GM23338 (cell line): ENCODE measurements at regions not wholly inside any gene's neighbourhood (a gene's known extent, or its start where the extent isn't known, plus 50 kb on each side); places are given as distances from the start of the nearest gene placed in this dataset.

Experiments
- ATAC-seq: fragments of 200-7000 bp; cut with Tn5 transposase; 3 replicates; pipeline ENCODE4 v1.9.1; 2020
- DNase-seq: peaks from one replicate; pipeline ENCODE4 v3.0.0-alpha.2; 2015; ENCODE audit warnings: low spot score
- H2AFZ ChIP-seq: fragments of 200-600 bp; sonication (generic); 2 replicates; pipeline ENCODE4 v1.8.0; 2016; ENCODE audit warnings: antibody characterized with exemption, mild to moderate bottlenecking, moderate library complexity
- H3F3A ChIP-seq: fragments of 200-600 bp; sonication (generic); replicated peaks from 2 replicates; pipeline ENCODE4 v1.8.0; 2017; ENCODE audit warnings: antibody characterized with exemption, mixed run types, low read depth
- H3K27ac ChIP-seq: fragments of 200-600 bp; sonication (generic); 2 replicates; pipeline ENCODE4 v1.6.1; 2016; ENCODE audit warnings: low read depth
- H3K27me3 ChIP-seq: fragments of 200-600 bp; sonication (generic); 2 replicates; pipeline ENCODE4 v1.8.0; 2016; ENCODE audit warnings: mild to moderate bottlenecking, mixed run types, moderate library complexity; ENCODE audit not compliant: insufficient read depth
- H3K36me3 ChIP-seq: fragments of 200-600 bp; sonication (generic); 2 replicates; pipeline ENCODE4 v1.8.0; 2016; ENCODE audit warnings: mild to moderate bottlenecking; ENCODE audit not compliant: insufficient read depth
- H3K4me1 ChIP-seq: fragments of 200-600 bp; sonication (generic); 2 replicates; pipeline ENCODE4 v1.8.0; 2016; ENCODE audit warnings: mild to moderate bottlenecking, moderate library complexity; ENCODE audit not compliant: insufficient read depth
- H3K4me2 ChIP-seq: fragments of 200-600 bp; sonication (generic); 2 replicates; pipeline ENCODE4 v1.7.1; 2017; ENCODE audit warnings: mixed run types
- H3K4me3 ChIP-seq: fragments of 200-600 bp; sonication (generic); 2 replicates; pipeline ENCODE4 v1.6.1; 2016; ENCODE audit warnings: mixed run types
- H3K79me2 ChIP-seq: fragments of 200-600 bp; sonication (generic); replicated peaks from 2 replicates; pipeline ENCODE4 v1.8.0; 2017; ENCODE audit warnings: mild to moderate bottlenecking; ENCODE audit not compliant: insufficient read depth
- H3K9me2 ChIP-seq: fragments of 200-600 bp; sonication (generic); 2 replicates; pipeline ENCODE4 v1.8.0; 2017; ENCODE audit not compliant: insufficient read depth
- H4K20me1 ChIP-seq: fragments of 200-600 bp; sonication (generic); replicated peaks from 2 replicates; pipeline ENCODE4 v1.8.0; 2017; ENCODE audit warnings: mild to moderate bottlenecking; ENCODE audit not compliant: insufficient read depth
- H3K27ac Mint-ChIP-seq: 2 replicates; pipeline ENCODE4 v1.8.0; 2020; ENCODE audit warnings: inconsistent platforms, mild to moderate bottlenecking, moderate library complexity, mixed read lengths
- H3K27me3 Mint-ChIP-seq: 3 replicates; pipeline ENCODE4 v1.8.0; 2022; ENCODE audit warnings: low read depth, mild to moderate bottlenecking, moderate library complexity, mixed read lengths, inconsistent platforms; ENCODE audit not compliant: insufficient read depth, poor library complexity
- H3K36me3 Mint-ChIP-seq: 3 replicates; pipeline ENCODE4 v1.8.0; 2021; ENCODE audit warnings: low read depth, mild to moderate bottlenecking, inconsistent platforms, moderate library complexity, mixed read lengths
- H3K4me1 Mint-ChIP-seq: 3 replicates; pipeline ENCODE4 v1.8.0; 2020; ENCODE audit warnings: mild to moderate bottlenecking, inconsistent platforms, mixed read lengths
- H3K4me3 Mint-ChIP-seq: 3 replicates; pipeline ENCODE4 v1.8.0; 2021; ENCODE audit warnings: moderate library complexity, mild to moderate bottlenecking, inconsistent platforms, mixed read lengths
- H3K9me3 Mint-ChIP-seq: 3 replicates; pipeline ENCODE4 v1.8.0; 2020; ENCODE audit warnings: moderate library complexity, mild to moderate bottlenecking, inconsistent platforms, mixed read lengths
- CREB1 ChIP-seq: fragments of 250-450 bp; sonication (Bioruptor Pico); IDR thresholded peaks from 2 replicates; pipeline ENCODE4 v1.5.0; 2020; ENCODE audit warnings: low read depth, mild to moderate bottlenecking, moderate library complexity
- ETS1 ChIP-seq: IDR thresholded peaks from 2 replicates; pipeline ENCODE4 v1.6.1; 2016; ENCODE audit warnings: antibody characterized with exemption
- EZH2 ChIP-seq: fragments of 200-600 bp; sonication (generic); IDR thresholded peaks from one replicate; pipeline ENCODE4 v1.8.0; 2017; ENCODE audit warnings: antibody characterized with exemption, mild to moderate bottlenecking, low read depth; ENCODE audit not compliant: unreplicated experiment
- EZH2phosphoT487 ChIP-seq: fragments of 200-600 bp; sonication (generic); IDR thresholded peaks from one replicate; pipeline ENCODE4 v1.8.1; 2018; ENCODE audit warnings: antibody characterized with exemption; ENCODE audit not compliant: unreplicated experiment
- JUNB ChIP-seq: IDR thresholded peaks from one replicate; pipeline ENCODE4 v1.6.1; 2016; ENCODE audit warnings: antibody characterized with exemption; ENCODE audit not compliant: unreplicated experiment
- NANOG ChIP-seq: IDR thresholded peaks from 2 replicates; pipeline ENCODE4 v1.6.1; 2016; ENCODE audit warnings: antibody characterized with exemption, borderline replicate concordance
- POLR2AphosphoS5 ChIP-seq: IDR thresholded peaks from 2 replicates; pipeline ENCODE4 v1.6.1; 2016; ENCODE audit warnings: antibody characterized with exemption, low read depth
- STAT1 ChIP-seq: IDR thresholded peaks from one replicate; pipeline ENCODE4 v1.6.1; 2016; ENCODE audit warnings: antibody characterized with exemption; ENCODE audit not compliant: unreplicated experiment
- ZNF114 ChIP-seq: fragments of 250-450 bp; sonication (Bioruptor Pico); IDR thresholded peaks from 2 replicates; pipeline ENCODE4 v1.5.0; 2020; ENCODE audit warnings: mild to moderate bottlenecking, moderate library complexity
- ZNF331 ChIP-seq: fragments of 250-450 bp; sonication (Bioruptor Pico); IDR thresholded peaks from 2 replicates; pipeline ENCODE4 v1.5.0; 2020; ENCODE audit warnings: low read depth, mild to moderate bottlenecking, moderate library complexity
- TF ChIP-seq, protein P1 (sequence below): IDR thresholded peaks from one replicate; pipeline ENCODE4 v1.6.1; 2018; ENCODE audit warnings: antibody characterized with exemption; ENCODE audit not compliant: unreplicated experiment
- TF ChIP-seq, protein P2 (sequence below): fragments of 250-450 bp; sonication (Bioruptor Pico); IDR thresholded peaks from 2 replicates; pipeline ENCODE4 v1.5.0; 2020; ENCODE audit warnings: mild to moderate bottlenecking, moderate library complexity
- TF ChIP-seq, protein P3 (sequence below), 2 experiments: fragments of 200-600 bp in 1 of 2; sonication (generic) in 1 of 2; conservative IDR thresholded peaks; 2 replicates each; pipeline versions ENCODE4 v1.5.1 to v1.6.1; 2016 to 2017; ENCODE audit warnings: antibody characterized with exemption in 2 of 2, low read depth in 2 of 2, mild to moderate bottlenecking in 2 of 2, moderate library complexity in 1 of 2

GRCh38 chr4:30818541-30818940 is 98.4 kb downstream of the PCDH7 start:
- no peaks in the 10 kb centered on the region for H3K36me3 ChIP-seq
- H4K20me1 ChIP-seq: no peaks in the 10 kb centered on the region
- DNase-seq: no peak
- no peak overlapping the region for H3K4me3 ChIP-seq
- H3K27ac ChIP-seq: no peak overlapping the region
- H3K27ac Mint-ChIP-seq: peak overlapping the region; percentile 8; the same call in 1 of the 2 replicates
- H3K36me3 Mint-ChIP-seq: no peaks in the 10 kb centered on the region
- peaks cover 4% of the 10 kb centered on the region; the same call in 1 of the 2 replicates for H3K9me2 ChIP-seq
- no peak overlapping the region for H3K4me2 ChIP-seq
- no peak overlapping the region for H3K4me3 Mint-ChIP-seq
- no peak for ATAC-seq
- TF ChIP-seq EZH2phosphoT487 (no peak), ETS1 (no peak), ZNF114 (CRISPR knock-in tag) (no peak), STAT1 (no peak), CREB1 (CRISPR knock-in tag) (no peak), JUNB (no peak), POLR2AphosphoS5 (no peak), NANOG (no peak), EZH2 (no peak), ZNF331 (no peak)
- TF ChIP-seq, protein P1, sequence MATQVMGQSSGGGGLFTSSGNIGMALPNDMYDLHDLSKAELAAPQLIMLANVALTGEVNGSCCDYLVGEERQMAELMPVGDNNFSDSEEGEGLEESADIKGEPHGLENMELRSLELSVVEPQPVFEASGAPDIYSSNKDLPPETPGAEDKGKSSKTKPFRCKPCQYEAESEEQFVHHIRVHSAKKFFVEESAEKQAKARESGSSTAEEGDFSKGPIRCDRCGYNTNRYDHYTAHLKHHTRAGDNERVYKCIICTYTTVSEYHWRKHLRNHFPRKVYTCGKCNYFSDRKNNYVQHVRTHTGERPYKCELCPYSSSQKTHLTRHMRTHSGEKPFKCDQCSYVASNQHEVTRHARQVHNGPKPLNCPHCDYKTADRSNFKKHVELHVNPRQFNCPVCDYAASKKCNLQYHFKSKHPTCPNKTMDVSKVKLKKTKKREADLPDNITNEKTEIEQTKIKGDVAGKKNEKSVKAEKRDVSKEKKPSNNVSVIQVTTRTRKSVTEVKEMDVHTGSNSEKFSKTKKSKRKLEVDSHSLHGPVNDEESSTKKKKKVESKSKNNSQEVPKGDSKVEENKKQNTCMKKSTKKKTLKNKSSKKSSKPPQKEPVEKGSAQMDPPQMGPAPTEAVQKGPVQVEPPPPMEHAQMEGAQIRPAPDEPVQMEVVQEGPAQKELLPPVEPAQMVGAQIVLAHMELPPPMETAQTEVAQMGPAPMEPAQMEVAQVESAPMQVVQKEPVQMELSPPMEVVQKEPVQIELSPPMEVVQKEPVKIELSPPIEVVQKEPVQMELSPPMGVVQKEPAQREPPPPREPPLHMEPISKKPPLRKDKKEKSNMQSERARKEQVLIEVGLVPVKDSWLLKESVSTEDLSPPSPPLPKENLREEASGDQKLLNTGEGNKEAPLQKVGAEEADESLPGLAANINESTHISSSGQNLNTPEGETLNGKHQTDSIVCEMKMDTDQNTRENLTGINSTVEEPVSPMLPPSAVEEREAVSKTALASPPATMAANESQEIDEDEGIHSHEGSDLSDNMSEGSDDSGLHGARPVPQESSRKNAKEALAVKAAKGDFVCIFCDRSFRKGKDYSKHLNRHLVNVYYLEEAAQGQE: no peak
- TF ChIP-seq, protein P2, sequence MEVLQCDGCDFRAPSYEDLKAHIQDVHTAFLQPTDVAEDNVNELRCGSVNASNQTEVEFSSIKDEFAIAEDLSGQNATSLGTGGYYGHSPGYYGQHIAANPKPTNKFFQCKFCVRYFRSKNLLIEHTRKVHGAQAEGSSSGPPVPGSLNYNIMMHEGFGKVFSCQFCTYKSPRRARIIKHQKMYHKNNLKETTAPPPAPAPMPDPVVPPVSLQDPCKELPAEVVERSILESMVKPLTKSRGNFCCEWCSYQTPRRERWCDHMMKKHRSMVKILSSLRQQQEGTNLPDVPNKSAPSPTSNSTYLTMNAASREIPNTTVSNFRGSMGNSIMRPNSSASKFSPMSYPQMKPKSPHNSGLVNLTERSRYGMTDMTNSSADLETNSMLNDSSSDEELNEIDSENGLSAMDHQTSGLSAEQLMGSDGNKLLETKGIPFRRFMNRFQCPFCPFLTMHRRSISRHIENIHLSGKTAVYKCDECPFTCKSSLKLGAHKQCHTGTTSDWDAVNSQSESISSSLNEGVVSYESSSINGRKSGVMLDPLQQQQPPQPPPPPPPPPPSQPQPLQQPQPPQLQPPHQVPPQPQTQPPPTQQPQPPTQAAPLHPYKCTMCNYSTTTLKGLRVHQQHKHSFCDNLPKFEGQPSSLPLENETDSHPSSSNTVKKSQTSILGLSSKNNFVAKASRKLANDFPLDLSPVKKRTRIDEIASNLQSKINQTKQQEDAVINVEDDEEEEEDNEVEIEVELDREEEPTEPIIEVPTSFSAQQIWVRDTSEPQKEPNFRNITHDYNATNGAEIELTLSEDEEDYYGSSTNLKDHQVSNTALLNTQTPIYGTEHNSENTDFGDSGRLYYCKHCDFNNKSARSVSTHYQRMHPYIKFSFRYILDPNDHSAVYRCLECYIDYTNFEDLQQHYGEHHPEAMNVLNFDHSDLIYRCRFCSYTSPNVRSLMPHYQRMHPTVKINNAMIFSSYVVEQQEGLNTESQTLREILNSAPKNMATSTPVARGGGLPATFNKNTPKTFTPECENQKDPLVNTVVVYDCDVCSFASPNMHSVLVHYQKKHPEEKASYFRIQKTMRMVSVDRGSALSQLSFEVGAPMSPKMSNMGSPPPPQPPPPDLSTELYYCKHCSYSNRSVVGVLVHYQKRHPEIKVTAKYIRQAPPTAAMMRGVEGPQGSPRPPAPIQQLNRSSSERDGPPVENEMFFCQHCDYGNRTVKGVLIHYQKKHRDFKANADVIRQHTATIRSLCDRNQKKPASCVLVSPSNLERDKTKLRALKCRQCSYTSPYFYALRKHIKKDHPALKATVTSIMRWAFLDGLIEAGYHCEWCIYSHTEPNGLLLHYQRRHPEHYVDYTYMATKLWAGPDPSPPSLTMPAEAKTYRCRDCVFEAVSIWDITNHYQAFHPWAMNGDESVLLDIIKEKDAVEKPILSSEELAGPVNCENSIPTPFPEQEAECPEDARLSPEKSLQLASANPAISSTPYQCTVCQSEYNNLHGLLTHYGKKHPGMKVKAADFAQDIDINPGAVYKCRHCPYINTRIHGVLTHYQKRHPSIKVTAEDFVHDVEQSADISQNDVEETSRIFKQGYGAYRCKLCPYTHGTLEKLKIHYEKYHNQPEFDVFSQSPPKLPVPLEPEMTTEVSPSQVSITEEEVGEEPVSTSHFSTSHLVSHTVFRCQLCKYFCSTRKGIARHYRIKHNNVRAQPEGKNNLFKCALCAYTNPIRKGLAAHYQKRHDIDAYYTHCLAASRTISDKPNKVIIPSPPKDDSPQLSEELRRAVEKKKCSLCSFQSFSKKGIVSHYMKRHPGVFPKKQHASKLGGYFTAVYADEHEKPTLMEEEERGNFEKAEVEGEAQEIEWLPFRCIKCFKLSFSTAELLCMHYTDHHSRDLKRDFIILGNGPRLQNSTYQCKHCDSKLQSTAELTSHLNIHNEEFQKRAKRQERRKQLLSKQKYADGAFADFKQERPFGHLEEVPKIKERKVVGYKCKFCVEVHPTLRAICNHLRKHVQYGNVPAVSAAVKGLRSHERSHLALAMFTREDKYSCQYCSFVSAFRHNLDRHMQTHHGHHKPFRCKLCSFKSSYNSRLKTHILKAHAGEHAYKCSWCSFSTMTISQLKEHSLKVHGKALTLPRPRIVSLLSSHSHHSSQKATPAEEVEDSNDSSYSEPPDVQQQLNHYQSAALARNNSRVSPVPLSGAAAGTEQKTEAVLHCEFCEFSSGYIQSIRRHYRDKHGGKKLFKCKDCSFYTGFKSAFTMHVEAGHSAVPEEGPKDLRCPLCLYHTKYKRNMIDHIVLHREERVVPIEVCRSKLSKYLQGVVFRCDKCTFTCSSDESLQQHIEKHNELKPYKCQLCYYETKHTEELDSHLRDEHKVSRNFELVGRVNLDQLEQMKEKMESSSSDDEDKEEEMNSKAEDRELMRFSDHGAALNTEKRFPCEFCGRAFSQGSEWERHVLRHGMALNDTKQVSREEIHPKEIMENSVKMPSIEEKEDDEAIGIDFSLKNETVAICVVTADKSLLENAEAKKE (CRISPR knock-in tag): no peak
- TF ChIP-seq, protein P3, sequence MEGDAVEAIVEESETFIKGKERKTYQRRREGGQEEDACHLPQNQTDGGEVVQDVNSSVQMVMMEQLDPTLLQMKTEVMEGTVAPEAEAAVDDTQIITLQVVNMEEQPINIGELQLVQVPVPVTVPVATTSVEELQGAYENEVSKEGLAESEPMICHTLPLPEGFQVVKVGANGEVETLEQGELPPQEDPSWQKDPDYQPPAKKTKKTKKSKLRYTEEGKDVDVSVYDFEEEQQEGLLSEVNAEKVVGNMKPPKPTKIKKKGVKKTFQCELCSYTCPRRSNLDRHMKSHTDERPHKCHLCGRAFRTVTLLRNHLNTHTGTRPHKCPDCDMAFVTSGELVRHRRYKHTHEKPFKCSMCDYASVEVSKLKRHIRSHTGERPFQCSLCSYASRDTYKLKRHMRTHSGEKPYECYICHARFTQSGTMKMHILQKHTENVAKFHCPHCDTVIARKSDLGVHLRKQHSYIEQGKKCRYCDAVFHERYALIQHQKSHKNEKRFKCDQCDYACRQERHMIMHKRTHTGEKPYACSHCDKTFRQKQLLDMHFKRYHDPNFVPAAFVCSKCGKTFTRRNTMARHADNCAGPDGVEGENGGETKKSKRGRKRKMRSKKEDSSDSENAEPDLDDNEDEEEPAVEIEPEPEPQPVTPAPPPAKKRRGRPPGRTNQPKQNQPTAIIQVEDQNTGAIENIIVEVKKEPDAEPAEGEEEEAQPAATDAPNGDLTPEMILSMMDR (conservative IDR thresholded peaks at IDR 0.05; ENCODE audit: low read depth in 2 of 2): no peak
- no peaks in the 10 kb centered on the region for H3K9me3 Mint-ChIP-seq
- H3K27me3 Mint-ChIP-seq: no peaks in the 10 kb centered on the region
- no peaks in the 10 kb centered on the region for H3F3A ChIP-seq
- no peaks in the 10 kb centered on the region for H3K27me3 ChIP-seq
- H2AFZ ChIP-seq: no peak overlapping the region
- H3K4me1 ChIP-seq: peaks cover 32% of the 10 kb centered on the region; the same call in 1 of the 2 replicates
- peaks cover 38% of the 10 kb centered on the region for H3K4me1 Mint-ChIP-seq
- no peaks in the 10 kb centered on the region for H3K79me2 ChIP-seq
